B cell (primary cell): ENCODE measurements at regions not wholly inside any gene's neighbourhood (a gene's known extent, or its start where the extent isn't known, plus 50 kb on each side); places are given as distances from the start of the nearest gene placed in this dataset.

Experiments
- ATAC-seq: fragments of 200-7000 bp; cut with Tn5 transposase; one replicate; pipeline ENCODE4 v1.10.0; 2021; ENCODE audit warnings: low read depth, mild to moderate bottlenecking, moderate number of reproducible peaks, moderate library complexity
- CTCF ChIA-PET: fragments of 350-600 bp; sonication (Branson Sonifier 250); formaldehyde crosslinking; loops from one replicate; lab custom pipeline; 2021; ENCODE audit warnings: antibody characterized with exemption, inconsistent platforms; lab: Charles Lee
- POLR2A ChIA-PET: fragments of 350-600 bp; sonication (Branson Sonifier 250); formaldehyde crosslinking; loops from one replicate; lab custom pipeline; 2021; ENCODE audit warnings: antibody characterized with exemption; lab: Charles Lee
- DNase-seq: peaks from one replicate; pipeline ENCODE4 v3.0.0; 2013
- H2AFZ ChIP-seq: 2 replicates; pipeline ENCODE4 v1.6.1; 2012; ENCODE audit warnings: mild to moderate bottlenecking, low read depth, low read length; ENCODE audit not compliant: insufficient read depth, poor library complexity, severe bottlenecking
- H3K27ac ChIP-seq, 2 donors: 1 replicate in 1 of 2; 2 replicates in 1 of 2; pipeline ENCODE4 v1.5.1; 2012 to 2013; ENCODE audit warnings: low read length in 2 of 2, mild to moderate bottlenecking in 2 of 2, moderate library complexity in 1 of 2
- H3K27me3 ChIP-seq, 4 experiments: fragments of 200-600 bp in 1 of 4; sonication (generic) in 1 of 4; replicated peaks in 1 of 4; 1 replicate in 2 of 4; 2 replicates in 2 of 4; pipeline versions ENCODE4 v1.6.1 to v1.7.0; 2013 to 2016; ENCODE audit warnings: low read length in 3 of 4, mild to moderate bottlenecking in 2 of 4, mixed read lengths in 1 of 4, moderate library complexity in 1 of 4; ENCODE audit not compliant: insufficient read depth in 4 of 4, control insufficient read depth in 3 of 4; ENCODE audit errors: control extremely low read depth in 1 of 4
- H3K36me3 ChIP-seq, 2 experiments: replicated peaks in 1 of 2; 1 replicate in 1 of 2; 2 replicates in 1 of 2; pipeline versions ENCODE4 v1.6.1 to v1.7.1; 2013; ENCODE audit warnings: low read length in 1 of 2; ENCODE audit not compliant: insufficient read depth in 2 of 2, control insufficient read depth in 1 of 2; ENCODE audit errors: control extremely low read depth in 1 of 2, extremely low read depth in 1 of 2
- H3K4me1 ChIP-seq, 2 donors: fragments of 200-600 bp in 1 of 2; sonication (generic) in 1 of 2; 1 replicate in 1 of 2; 2 replicates in 1 of 2; pipeline versions ENCODE4 v1.5.1 to v1.6.1; 2013 to 2017; ENCODE audit warnings: low read length in 2 of 2; ENCODE audit not compliant: control insufficient read depth in 2 of 2, insufficient read depth in 2 of 2
- H3K4me2 ChIP-seq: replicated peaks from 2 replicates; pipeline ENCODE3; 2012; ENCODE audit warnings: mild to moderate bottlenecking, low read depth, low read length; ENCODE audit not compliant: poor library complexity, severe bottlenecking
- H3K4me3 ChIP-seq, 5 experiments: fragments of 200-600 bp in 1 of 5; sonication (generic) in 1 of 5; 1 replicate in 3 of 5; 2 replicates in 2 of 5; pipeline versions ENCODE4 v1.5.1 to v1.7.0; 2011 to 2016; ENCODE audit warnings: low read length in 4 of 5, mild to moderate bottlenecking in 4 of 5, low read depth in 2 of 5, control low read depth in 1 of 5, moderate library complexity in 1 of 5; ENCODE audit not compliant: insufficient read depth in 1 of 5; ENCODE audit errors: control extremely low read depth in 1 of 5, extremely low read depth in 1 of 5
- H3K79me2 ChIP-seq: fragments of 200-600 bp; sonication (generic); one replicate; pipeline ENCODE4 v1.6.0; 2016; ENCODE audit warnings: low read length; ENCODE audit not compliant: control insufficient read depth, insufficient read depth
- H3K9ac ChIP-seq: fragments of 200-600 bp; sonication (generic); 2 replicates; pipeline ENCODE4 v1.6.1; 2017; ENCODE audit warnings: mild to moderate bottlenecking, low read length, moderate library complexity
- H3K9me3 ChIP-seq, 3 donors: one replicate each; pipeline versions ENCODE4 v1.6.1 to v1.7.1; 2013; ENCODE audit warnings: low read length in 2 of 3; ENCODE audit not compliant: control insufficient read depth in 2 of 3, insufficient read depth in 1 of 3; ENCODE audit errors: control extremely low read depth in 1 of 3
- H4K20me1 ChIP-seq: 2 replicates; pipeline ENCODE4 v1.6.0; 2012; ENCODE audit warnings: mild to moderate bottlenecking, low read length; ENCODE audit not compliant: insufficient read depth, control insufficient read depth, poor library complexity, severe bottlenecking
- H3K27ac Mint-ChIP-seq: one replicate; pipeline ENCODE4 v1.8.0; 2021; ENCODE audit warnings: mixed read lengths
- H3K27me3 Mint-ChIP-seq: one replicate; pipeline ENCODE4 v1.8.0; 2021; ENCODE audit warnings: mixed read lengths
- H3K4me1 Mint-ChIP-seq: one replicate; pipeline ENCODE4 v1.8.0; 2021; ENCODE audit warnings: mixed read lengths
- H3K4me3 Mint-ChIP-seq: one replicate; pipeline ENCODE4 v1.8.0; 2021; ENCODE audit warnings: mixed read lengths
- H3K9me3 Mint-ChIP-seq: one replicate; pipeline ENCODE4 v1.8.0; 2022; ENCODE audit warnings: mixed read lengths; ENCODE audit not compliant: insufficient read depth
- EZH2 ChIP-seq: IDR thresholded peaks from 2 replicates; pipeline ENCODE4 v1.6.1; 2012; ENCODE audit warnings: borderline replicate concordance, low read depth, mild to moderate bottlenecking, moderate library complexity, low read length; ENCODE audit not compliant: insufficient read depth, poor library complexity, severe bottlenecking
- WGBS: methylation state at CpG from one replicate; pipeline ENCODE4 v1.1.5; 2013; ENCODE audit warnings: missing lambda C conversion rate; ENCODE audit not compliant: insufficient coverage; 5-methylcytosine and 5-hydroxymethylcytosine counted together
- intact Hi-C: fragments of 100-400 bp; cut with micrococcal nuclease; formaldehyde crosslinking; loops from one replicate; pipeline ENCODE4 v1.10.0; 2022
- TF ChIP-seq, protein P1 (sequence below): fragments of 200-600 bp; IDR thresholded peaks from one replicate; pipeline ENCODE4 v1.8.0; 2022; ENCODE audit warnings: antibody characterized with exemption, mild to moderate bottlenecking

- ATAC-seq (no peak), DNase-seq (no peak)
- intact Hi-C loops, result no loop called here
- POLR2A ChIA-PET, result no interaction called here
- Mint-ChIP-seq H3K4me1 (no peaks in the 10 kb centered on the region), H3K27ac (no peak overlapping the region), H3K27me3 (no peaks in the 10 kb centered on the region), H3K9me3 (no peaks in the 10 kb centered on the region), H3K4me3 (no peak overlapping the region)
- no peak overlapping the region for H3K27ac ChIP-seq
- H3K4me2 ChIP-seq, result no peak overlapping the region
- CTCF ChIA-PET, result no interaction called here
- H3K79me2 ChIP-seq, result no peaks in the 10 kb centered on the region
- H3K9ac ChIP-seq, result no peak overlapping the region
- H2AFZ ChIP-seq, result no peak overlapping the region
- 100% methylated on average over 1 of the region's 4 CpGs for WGBS
- peaks cover 0 to 3% (median 0%) of the 10 kb centered on the region in 3 donors for H3K9me3 ChIP-seq
- H3K27me3 ChIP-seq, result no peaks in the 10 kb centered on the region
- no peaks in the 10 kb centered on the region for H3K4me1 ChIP-seq
- H4K20me1 ChIP-seq, result no peaks in the 10 kb centered on the region
- TF ChIP-seq, protein P1, sequence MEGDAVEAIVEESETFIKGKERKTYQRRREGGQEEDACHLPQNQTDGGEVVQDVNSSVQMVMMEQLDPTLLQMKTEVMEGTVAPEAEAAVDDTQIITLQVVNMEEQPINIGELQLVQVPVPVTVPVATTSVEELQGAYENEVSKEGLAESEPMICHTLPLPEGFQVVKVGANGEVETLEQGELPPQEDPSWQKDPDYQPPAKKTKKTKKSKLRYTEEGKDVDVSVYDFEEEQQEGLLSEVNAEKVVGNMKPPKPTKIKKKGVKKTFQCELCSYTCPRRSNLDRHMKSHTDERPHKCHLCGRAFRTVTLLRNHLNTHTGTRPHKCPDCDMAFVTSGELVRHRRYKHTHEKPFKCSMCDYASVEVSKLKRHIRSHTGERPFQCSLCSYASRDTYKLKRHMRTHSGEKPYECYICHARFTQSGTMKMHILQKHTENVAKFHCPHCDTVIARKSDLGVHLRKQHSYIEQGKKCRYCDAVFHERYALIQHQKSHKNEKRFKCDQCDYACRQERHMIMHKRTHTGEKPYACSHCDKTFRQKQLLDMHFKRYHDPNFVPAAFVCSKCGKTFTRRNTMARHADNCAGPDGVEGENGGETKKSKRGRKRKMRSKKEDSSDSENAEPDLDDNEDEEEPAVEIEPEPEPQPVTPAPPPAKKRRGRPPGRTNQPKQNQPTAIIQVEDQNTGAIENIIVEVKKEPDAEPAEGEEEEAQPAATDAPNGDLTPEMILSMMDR, result no peak
- no peak for TF ChIP-seq EZH2
- H3K36me3 ChIP-seq, result no peaks in the 10 kb centered on the region
- H3K4me3 ChIP-seq, result no peak overlapping the region
Observed at GRCh38 chr5:109917154-109917546, 227.4 kb downstream of the MAN2A1 start.

DNA sequence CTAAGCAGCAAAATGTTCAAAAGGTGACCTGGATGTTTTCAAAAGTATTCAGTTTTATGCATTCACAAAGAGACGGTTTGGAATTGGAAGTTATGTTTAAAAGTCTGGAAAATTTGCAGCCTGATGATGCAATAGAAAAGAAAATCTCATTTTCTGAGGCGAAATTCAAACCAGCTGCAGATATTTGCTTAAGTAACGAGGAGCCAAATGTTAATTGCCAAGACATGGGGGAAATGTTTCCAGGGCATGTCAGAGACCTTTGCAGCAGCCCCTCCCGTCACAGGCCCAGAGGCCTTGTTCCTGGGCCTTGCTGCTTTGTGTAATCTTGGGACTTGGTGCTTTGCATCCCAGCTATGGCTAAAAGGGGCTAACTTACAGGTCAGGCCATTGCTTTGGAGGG is 228.2 kb downstream of the MAN2A1 start:
- Histone ChIP-seq H2AFZ (no peak overlapping the region), H3K36me3 (no peaks in the 10 kb centered on the region), H3K4me3 (no peak overlapping the region), H3K27ac (no peak overlapping the region), H3K4me2 (no peak overlapping the region), H4K20me1 (no peaks in the 10 kb centered on the region), H3K4me1 (no peaks in the 10 kb centered on the region), H3K9ac (no peak overlapping the region), H3K79me2 (no peaks in the 10 kb centered on the region), H3K27me3 (no peaks in the 10 kb centered on the region), H3K9me3 (peaks cover 0 to 3% (median 0%) of the 10 kb centered on the region in 3 donors)
- WGBS, result 92% methylated on average over 4 of the region's 4 CpGs
- Mint-ChIP-seq H3K4me3 (no peak overlapping the region), H3K4me1 (no peaks in the 10 kb centered on the region), H3K9me3 (no peaks in the 10 kb centered on the region), H3K27me3 (no peaks in the 10 kb centered on the region), H3K27ac (no peak overlapping the region)
- TF ChIP-seq, protein P1, result no peak
- no peak for TF ChIP-seq EZH2
- POLR2A ChIA-PET, result no interaction called here
- intact Hi-C loops, result no loop called here
- ATAC-seq (no peak), DNase-seq (no peak)
- CTCF ChIA-PET, result no interaction called here
